GM23338 (cell line): ENCODE measurements at regions not wholly inside any gene's neighbourhood (a gene's known extent, or its start where the extent isn't known, plus 50 kb on each side); places are given as distances from the start of the nearest gene placed in this dataset.

ENCODE experiments used
- CREB1 ChIP-seq: fragments of 250-450 bp; sonication (Bioruptor Pico); IDR thresholded peaks from 2 replicates; pipeline ENCODE4 v1.5.0; 2020; ENCODE audit warnings: low read depth, mild to moderate bottlenecking, moderate library complexity
- CTCF ChIP-seq, 2 experiments: fragments of 200-600 bp in 1 of 2; sonication (generic) in 1 of 2; conservative IDR thresholded peaks; 2 replicates each; pipeline versions ENCODE4 v1.5.1 to v1.6.1; 2016 to 2017; ENCODE audit warnings: antibody characterized with exemption in 2 of 2, low read depth in 2 of 2, mild to moderate bottlenecking in 2 of 2, moderate library complexity in 1 of 2
- EZH2 ChIP-seq: fragments of 200-600 bp; sonication (generic); IDR thresholded peaks from one replicate; pipeline ENCODE4 v1.8.0; 2017; ENCODE audit warnings: antibody characterized with exemption, mild to moderate bottlenecking, low read depth; ENCODE audit not compliant: unreplicated experiment
- EZH2phosphoT487 ChIP-seq: fragments of 200-600 bp; sonication (generic); IDR thresholded peaks from one replicate; pipeline ENCODE4 v1.8.1; 2018; ENCODE audit warnings: antibody characterized with exemption; ENCODE audit not compliant: unreplicated experiment
- JUNB ChIP-seq: IDR thresholded peaks from one replicate; pipeline ENCODE4 v1.6.1; 2016; ENCODE audit warnings: antibody characterized with exemption; ENCODE audit not compliant: unreplicated experiment
- NANOG ChIP-seq: IDR thresholded peaks from 2 replicates; pipeline ENCODE4 v1.6.1; 2016; ENCODE audit warnings: antibody characterized with exemption, borderline replicate concordance
- POLR2AphosphoS5 ChIP-seq: IDR thresholded peaks from 2 replicates; pipeline ENCODE4 v1.6.1; 2016; ENCODE audit warnings: antibody characterized with exemption, low read depth
- REST ChIP-seq: IDR thresholded peaks from one replicate; pipeline ENCODE4 v1.6.1; 2018; ENCODE audit warnings: antibody characterized with exemption; ENCODE audit not compliant: unreplicated experiment
- ZNF114 ChIP-seq: fragments of 250-450 bp; sonication (Bioruptor Pico); IDR thresholded peaks from 2 replicates; pipeline ENCODE4 v1.5.0; 2020; ENCODE audit warnings: mild to moderate bottlenecking, moderate library complexity
- ZNF331 ChIP-seq: fragments of 250-450 bp; sonication (Bioruptor Pico); IDR thresholded peaks from 2 replicates; pipeline ENCODE4 v1.5.0; 2020; ENCODE audit warnings: low read depth, mild to moderate bottlenecking, moderate library complexity
- ZNF462 ChIP-seq: fragments of 250-450 bp; sonication (Bioruptor Pico); IDR thresholded peaks from 2 replicates; pipeline ENCODE4 v1.5.0; 2020; ENCODE audit warnings: mild to moderate bottlenecking, moderate library complexity

- TF ChIP-seq EZH2 (no peak), POLR2AphosphoS5 (no peak), CTCF (conservative IDR thresholded peaks at IDR 0.05; ENCODE audit: low read depth in 2 of 2) (no peak), EZH2phosphoT487 (no peak), NANOG (no peak), CREB1 (CRISPR knock-in tag) (no peak), ZNF331 (CRISPR knock-in tag) (no peak), JUNB (no peak), ZNF462 (CRISPR knock-in tag) (no peak), ZNF114 (CRISPR knock-in tag) (no peak), REST (no peak)
These were observed 916.0 kb downstream of the FSTL5 start for GRCh38 chr4:161247831-161248230.
